HL-60 (cell line): ENCODE measurements at regions not wholly inside any gene's neighbourhood (a gene's known extent, or its start where the extent isn't known, plus 50 kb on each side); places are given as distances from the start of the nearest gene placed in this dataset.

Source experiments
- DNase-seq, 2 experiments: peaks; one replicate each; pipeline ENCODE4 v3.0.0-alpha.2; 2010 to 2020; ENCODE audit warnings: low read depth in 1 of 2, low spot score in 1 of 2
- H3K27ac ChIP-seq: fragments of 250-450 bp; sonication (Bioruptor Pico); replicated peaks from 2 replicates; pipeline ENCODE4 v1.5.1; 2020; ENCODE audit warnings: mild to moderate bottlenecking, moderate library complexity
- H3K27me3 ChIP-seq: fragments of 250-450 bp; sonication (Bioruptor Pico); 2 replicates; pipeline ENCODE4 v1.5.1; 2021; ENCODE audit warnings: mild to moderate bottlenecking, moderate library complexity; ENCODE audit not compliant: insufficient read depth, poor library complexity, severe bottlenecking
- H3K4me3 ChIP-seq: replicated peaks from 2 replicates; pipeline ENCODE4 v1.5.1; 2011; ENCODE audit warnings: mild to moderate bottlenecking, control low read depth, low read length; ENCODE audit not compliant: insufficient read depth
- GABPA ChIP-seq: IDR thresholded peaks from 2 replicates; pipeline ENCODE4 v1.6.1; 2012; ENCODE audit warnings: low read depth
- POLR2AphosphoS5 ChIP-seq: IDR thresholded peaks from 2 replicates; pipeline ENCODE4 v1.6.1; 2012; ENCODE audit warnings: low read depth
- SPI1 ChIP-seq: IDR thresholded peaks from 2 replicates; pipeline ENCODE4 v1.6.1; 2012; ENCODE audit warnings: low read depth, mild to moderate bottlenecking, borderline replicate concordance
- TF ChIP-seq, protein P1 (sequence below): IDR thresholded peaks from 2 replicates; pipeline ENCODE4 v1.6.1; 2012; ENCODE audit warnings: low read depth; ENCODE audit not compliant: insufficient replicate concordance
- TF ChIP-seq, protein P2 (sequence below): IDR thresholded peaks from one replicate; pipeline ENCODE4 v1.5.1; 2011; ENCODE audit warnings: low read length, control low read depth, inconsistent platforms; ENCODE audit not compliant: insufficient read depth

DNA sequence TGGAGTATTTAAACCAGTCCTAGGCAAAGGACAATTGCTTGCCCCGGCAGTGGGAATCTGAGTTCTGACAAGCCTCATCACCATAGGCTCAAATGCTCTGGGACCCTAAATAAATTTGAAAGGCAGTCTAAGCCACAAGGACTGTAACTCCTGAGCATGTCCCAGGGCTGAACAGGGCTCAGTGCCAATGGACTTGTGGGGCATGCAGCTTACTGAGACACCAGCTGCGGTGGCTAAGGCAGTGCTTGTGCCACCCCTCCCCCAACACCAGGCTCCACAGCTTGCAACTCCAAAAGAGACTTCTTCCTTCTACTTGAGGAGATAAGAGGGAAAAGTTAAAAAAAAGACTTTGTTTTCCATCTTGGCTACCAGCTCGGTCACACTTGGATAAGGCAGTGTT is 289.7 kb upstream of the DCBLD2 start:
- TF ChIP-seq POLR2AphosphoS5, result no peak
- no peak for TF ChIP-seq SPI1
- TF ChIP-seq, protein P1, sequence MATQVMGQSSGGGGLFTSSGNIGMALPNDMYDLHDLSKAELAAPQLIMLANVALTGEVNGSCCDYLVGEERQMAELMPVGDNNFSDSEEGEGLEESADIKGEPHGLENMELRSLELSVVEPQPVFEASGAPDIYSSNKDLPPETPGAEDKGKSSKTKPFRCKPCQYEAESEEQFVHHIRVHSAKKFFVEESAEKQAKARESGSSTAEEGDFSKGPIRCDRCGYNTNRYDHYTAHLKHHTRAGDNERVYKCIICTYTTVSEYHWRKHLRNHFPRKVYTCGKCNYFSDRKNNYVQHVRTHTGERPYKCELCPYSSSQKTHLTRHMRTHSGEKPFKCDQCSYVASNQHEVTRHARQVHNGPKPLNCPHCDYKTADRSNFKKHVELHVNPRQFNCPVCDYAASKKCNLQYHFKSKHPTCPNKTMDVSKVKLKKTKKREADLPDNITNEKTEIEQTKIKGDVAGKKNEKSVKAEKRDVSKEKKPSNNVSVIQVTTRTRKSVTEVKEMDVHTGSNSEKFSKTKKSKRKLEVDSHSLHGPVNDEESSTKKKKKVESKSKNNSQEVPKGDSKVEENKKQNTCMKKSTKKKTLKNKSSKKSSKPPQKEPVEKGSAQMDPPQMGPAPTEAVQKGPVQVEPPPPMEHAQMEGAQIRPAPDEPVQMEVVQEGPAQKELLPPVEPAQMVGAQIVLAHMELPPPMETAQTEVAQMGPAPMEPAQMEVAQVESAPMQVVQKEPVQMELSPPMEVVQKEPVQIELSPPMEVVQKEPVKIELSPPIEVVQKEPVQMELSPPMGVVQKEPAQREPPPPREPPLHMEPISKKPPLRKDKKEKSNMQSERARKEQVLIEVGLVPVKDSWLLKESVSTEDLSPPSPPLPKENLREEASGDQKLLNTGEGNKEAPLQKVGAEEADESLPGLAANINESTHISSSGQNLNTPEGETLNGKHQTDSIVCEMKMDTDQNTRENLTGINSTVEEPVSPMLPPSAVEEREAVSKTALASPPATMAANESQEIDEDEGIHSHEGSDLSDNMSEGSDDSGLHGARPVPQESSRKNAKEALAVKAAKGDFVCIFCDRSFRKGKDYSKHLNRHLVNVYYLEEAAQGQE, result no peak
- TF ChIP-seq, protein P2, sequence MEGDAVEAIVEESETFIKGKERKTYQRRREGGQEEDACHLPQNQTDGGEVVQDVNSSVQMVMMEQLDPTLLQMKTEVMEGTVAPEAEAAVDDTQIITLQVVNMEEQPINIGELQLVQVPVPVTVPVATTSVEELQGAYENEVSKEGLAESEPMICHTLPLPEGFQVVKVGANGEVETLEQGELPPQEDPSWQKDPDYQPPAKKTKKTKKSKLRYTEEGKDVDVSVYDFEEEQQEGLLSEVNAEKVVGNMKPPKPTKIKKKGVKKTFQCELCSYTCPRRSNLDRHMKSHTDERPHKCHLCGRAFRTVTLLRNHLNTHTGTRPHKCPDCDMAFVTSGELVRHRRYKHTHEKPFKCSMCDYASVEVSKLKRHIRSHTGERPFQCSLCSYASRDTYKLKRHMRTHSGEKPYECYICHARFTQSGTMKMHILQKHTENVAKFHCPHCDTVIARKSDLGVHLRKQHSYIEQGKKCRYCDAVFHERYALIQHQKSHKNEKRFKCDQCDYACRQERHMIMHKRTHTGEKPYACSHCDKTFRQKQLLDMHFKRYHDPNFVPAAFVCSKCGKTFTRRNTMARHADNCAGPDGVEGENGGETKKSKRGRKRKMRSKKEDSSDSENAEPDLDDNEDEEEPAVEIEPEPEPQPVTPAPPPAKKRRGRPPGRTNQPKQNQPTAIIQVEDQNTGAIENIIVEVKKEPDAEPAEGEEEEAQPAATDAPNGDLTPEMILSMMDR, result no peak
- TF ChIP-seq GABPA, result no peak
- DNase-seq, result no peak
- Histone ChIP-seq H3K27me3 (no peaks in the 10 kb centered on the region), H3K27ac (no peak overlapping the region), H3K4me3 (no peak overlapping the region)

DNA sequence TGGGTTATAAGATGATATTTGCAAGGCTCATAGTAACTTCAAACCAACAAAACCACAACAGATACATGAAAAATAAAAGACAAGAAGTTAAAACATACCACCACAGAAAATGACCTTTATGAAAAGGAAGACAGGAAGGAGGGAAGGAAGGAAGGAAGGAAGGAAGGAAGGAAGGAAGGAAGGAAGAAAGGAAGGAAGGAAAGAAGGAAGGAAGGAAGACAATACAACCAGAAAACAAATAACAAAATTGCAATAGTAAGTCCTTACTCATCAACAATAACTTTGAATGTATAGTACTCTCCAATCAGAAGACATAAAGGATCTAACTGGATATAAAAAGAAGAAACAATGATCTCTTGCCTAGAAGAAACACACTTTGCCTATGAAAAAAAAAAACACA is 287.4 kb upstream of the DCBLD2 start:
- DNase-seq, result no peak
- no peaks in the 10 kb centered on the region for H3K27me3 ChIP-seq
- TF ChIP-seq, protein P2, result no peak
- TF ChIP-seq GABPA, result no peak
- TF ChIP-seq, protein P1, result no peak
- no peak for TF ChIP-seq POLR2AphosphoS5
- no peak for TF ChIP-seq SPI1
- H3K4me3 ChIP-seq, result no peak overlapping the region
- no peak overlapping the region for H3K27ac ChIP-seq

DNA sequence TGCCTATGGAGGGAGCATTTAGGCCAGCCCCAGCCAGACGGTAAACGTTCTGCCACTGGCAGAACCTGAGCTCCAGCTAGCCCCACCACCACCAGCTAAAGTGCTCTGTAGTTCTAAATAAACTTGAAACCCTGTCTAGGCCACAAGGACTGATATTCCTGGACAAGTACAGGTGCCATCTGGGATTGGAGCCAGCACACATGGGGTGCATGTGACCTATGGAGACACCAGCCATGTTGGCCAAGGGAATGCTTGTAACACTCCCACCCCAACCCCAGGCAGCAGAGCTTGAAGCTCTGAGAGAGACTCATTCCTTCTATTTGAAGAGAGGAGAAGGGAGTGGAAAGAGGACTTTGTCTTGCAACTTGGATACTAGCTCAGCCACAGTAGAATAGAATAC is 284.5 kb upstream of the DCBLD2 start:
- no peak for DNase-seq
- H3K27me3 ChIP-seq, result no peaks in the 10 kb centered on the region
- TF ChIP-seq, protein P2, result no peak
- no peak for TF ChIP-seq GABPA
- TF ChIP-seq SPI1, result no peak
- TF ChIP-seq, protein P1, result no peak
- TF ChIP-seq POLR2AphosphoS5, result no peak
- no peak overlapping the region for H3K4me3 ChIP-seq
- no peak overlapping the region for H3K27ac ChIP-seq
